WTC11 (cell line): ENCODE measurements at regions not wholly inside any gene's neighbourhood (a gene's known extent, or its start where the extent isn't known, plus 50 kb on each side); places are given as distances from the start of the nearest gene placed in this dataset.

Experiments used
- ETV6 ChIP-seq: sonication (generic); formaldehyde crosslinking; IDR thresholded peaks from 2 replicates; pipeline ENCODE4 v1.8.1; 2022; ENCODE audit warnings: mild to moderate bottlenecking, missing genetic modification reagents
- ZNF219 ChIP-seq: sonication (generic); formaldehyde crosslinking; IDR thresholded peaks from 2 replicates; pipeline ENCODE4 v1.8.0; 2023; ENCODE audit warnings: missing genetic modification reagents, mild to moderate bottlenecking, borderline replicate concordance
- TF ChIP-seq, protein P1 (sequence below): sonication (generic); formaldehyde crosslinking; IDR thresholded peaks from 2 replicates; pipeline ENCODE4 v1.8.1; 2023; ENCODE audit warnings: mild to moderate bottlenecking, missing genetic modification reagents, moderate library complexity
- TF ChIP-seq, protein P2 (sequence below): sonication (generic); formaldehyde crosslinking; IDR thresholded peaks from 2 replicates; pipeline ENCODE4 v1.8.1; 2023; ENCODE audit warnings: mild to moderate bottlenecking, moderate library complexity, missing genetic modification reagents
- TF ChIP-seq, protein P3 (sequence below): sonication (generic); formaldehyde crosslinking; IDR thresholded peaks from 2 replicates; pipeline ENCODE4 v1.8.0; 2023; ENCODE audit warnings: missing genetic modification reagents, mild to moderate bottlenecking, borderline replicate concordance
- TF ChIP-seq, protein P4 (sequence below): sonication (generic); formaldehyde crosslinking; IDR thresholded peaks from 2 replicates; pipeline ENCODE4 v1.8.1; 2022; ENCODE audit warnings: mild to moderate bottlenecking, moderate library complexity, missing genetic modification reagents

DNA sequence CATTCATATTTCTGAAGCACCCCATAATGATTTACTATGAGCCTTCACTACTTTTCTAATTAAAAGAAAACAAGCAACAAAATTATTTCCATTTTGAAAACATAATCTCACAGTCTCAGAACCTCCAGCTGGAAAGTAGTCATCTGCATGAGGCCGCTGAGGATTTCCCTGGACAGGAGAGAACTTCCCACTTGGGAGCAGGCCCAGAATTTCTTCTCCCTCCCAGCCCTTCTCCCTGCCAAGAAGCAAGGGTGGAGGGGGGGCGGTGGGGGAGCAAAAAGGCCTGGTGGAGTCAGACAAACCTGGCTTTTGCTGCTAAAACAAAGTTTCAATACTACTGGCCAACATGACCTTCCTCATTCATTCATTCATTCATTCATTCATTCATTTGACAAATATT is 167.3 kb downstream of the PJA1 start:
- no peak for TF ChIP-seq ZNF219 (CRISPR knock-in tag)
- TF ChIP-seq, protein P1, sequence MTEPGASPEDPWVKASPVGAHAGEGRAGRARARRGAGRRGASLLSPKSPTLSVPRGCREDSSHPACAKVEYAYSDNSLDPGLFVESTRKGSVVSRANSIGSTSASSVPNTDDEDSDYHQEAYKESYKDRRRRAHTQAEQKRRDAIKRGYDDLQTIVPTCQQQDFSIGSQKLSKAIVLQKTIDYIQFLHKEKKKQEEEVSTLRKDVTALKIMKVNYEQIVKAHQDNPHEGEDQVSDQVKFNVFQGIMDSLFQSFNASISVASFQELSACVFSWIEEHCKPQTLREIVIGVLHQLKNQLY (CRISPR knock-in tag): no peak
- TF ChIP-seq, protein P2, sequence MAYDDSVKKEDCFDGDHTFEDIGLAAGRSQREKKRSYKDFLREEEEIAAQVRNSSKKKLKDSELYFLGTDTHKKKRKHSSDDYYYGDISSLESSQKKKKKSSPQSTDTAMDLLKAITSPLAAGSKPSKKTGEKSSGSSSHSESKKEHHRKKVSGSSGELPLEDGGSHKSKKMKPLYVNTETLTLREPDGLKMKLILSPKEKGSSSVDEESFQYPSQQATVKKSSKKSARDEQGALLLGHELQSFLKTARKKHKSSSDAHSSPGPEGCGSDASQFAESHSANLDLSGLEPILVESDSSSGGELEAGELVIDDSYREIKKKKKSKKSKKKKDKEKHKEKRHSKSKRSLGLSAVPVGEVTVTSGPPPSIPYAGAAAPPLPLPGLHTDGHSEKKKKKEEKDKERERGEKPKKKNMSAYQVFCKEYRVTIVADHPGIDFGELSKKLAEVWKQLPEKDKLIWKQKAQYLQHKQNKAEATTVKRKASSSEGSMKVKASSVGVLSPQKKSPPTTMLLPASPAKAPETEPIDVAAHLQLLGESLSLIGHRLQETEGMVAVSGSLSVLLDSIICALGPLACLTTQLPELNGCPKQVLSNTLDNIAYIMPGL (CRISPR knock-in tag): no peak
- TF ChIP-seq, protein P3, sequence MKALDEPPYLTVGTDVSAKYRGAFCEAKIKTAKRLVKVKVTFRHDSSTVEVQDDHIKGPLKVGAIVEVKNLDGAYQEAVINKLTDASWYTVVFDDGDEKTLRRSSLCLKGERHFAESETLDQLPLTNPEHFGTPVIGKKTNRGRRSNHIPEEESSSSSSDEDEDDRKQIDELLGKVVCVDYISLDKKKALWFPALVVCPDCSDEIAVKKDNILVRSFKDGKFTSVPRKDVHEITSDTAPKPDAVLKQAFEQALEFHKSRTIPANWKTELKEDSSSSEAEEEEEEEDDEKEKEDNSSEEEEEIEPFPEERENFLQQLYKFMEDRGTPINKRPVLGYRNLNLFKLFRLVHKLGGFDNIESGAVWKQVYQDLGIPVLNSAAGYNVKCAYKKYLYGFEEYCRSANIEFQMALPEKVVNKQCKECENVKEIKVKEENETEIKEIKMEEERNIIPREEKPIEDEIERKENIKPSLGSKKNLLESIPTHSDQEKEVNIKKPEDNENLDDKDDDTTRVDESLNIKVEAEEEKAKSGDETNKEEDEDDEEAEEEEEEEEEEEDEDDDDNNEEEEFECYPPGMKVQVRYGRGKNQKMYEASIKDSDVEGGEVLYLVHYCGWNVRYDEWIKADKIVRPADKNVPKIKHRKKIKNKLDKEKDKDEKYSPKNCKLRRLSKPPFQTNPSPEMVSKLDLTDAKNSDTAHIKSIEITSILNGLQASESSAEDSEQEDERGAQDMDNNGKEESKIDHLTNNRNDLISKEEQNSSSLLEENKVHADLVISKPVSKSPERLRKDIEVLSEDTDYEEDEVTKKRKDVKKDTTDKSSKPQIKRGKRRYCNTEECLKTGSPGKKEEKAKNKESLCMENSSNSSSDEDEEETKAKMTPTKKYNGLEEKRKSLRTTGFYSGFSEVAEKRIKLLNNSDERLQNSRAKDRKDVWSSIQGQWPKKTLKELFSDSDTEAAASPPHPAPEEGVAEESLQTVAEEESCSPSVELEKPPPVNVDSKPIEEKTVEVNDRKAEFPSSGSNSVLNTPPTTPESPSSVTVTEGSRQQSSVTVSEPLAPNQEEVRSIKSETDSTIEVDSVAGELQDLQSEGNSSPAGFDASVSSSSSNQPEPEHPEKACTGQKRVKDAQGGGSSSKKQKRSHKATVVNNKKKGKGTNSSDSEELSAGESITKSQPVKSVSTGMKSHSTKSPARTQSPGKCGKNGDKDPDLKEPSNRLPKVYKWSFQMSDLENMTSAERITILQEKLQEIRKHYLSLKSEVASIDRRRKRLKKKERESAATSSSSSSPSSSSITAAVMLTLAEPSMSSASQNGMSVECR (CRISPR knock-in tag): no peak
- no peak for TF ChIP-seq ETV6 (CRISPR knock-in tag)
- TF ChIP-seq, protein P4, sequence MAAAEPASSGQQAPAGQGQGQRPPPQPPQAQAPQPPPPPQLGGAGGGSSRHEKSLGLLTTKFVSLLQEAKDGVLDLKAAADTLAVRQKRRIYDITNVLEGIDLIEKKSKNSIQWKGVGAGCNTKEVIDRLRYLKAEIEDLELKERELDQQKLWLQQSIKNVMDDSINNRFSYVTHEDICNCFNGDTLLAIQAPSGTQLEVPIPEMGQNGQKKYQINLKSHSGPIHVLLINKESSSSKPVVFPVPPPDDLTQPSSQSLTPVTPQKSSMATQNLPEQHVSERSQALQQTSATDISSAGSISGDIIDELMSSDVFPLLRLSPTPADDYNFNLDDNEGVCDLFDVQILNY (CRISPR knock-in tag): no peak
